ENCODE measurements at regions not wholly inside any gene's neighbourhood (a gene's known extent, or its start where the extent isn't known, plus 50 kb on each side); places are given as distances from the start of the nearest gene placed in this dataset.
"Not testable (repeated sequence)": the region's sequence is repeated elsewhere in the genome, so short reads cannot be mapped to it uniquely, and the experiment has no call there.

DNA sequence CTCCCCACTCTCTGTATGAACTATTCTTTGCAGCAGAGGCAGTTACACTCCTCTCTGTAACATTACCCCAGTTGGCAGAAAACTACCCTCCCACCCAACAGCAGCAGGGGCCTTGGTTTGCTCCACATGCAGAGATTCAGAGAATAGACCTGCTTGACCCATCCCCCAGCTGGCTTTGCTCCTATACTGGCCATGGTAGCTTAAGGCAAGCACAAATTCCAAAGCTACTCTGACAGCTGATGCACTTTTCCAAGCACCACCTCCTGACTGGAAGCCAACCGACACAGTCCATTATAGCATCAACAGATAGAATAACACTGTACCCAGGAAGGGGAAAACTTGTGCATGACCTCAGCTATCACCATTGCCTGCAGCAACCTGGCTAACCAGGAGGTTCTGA, 846.5 kb upstream of the NCAM2 start:
- no peak overlapping the region for H3K27ac ChIP-seq
- DNase-seq (ENCODE audit: low read depth, low spot score): no peak

DNA sequence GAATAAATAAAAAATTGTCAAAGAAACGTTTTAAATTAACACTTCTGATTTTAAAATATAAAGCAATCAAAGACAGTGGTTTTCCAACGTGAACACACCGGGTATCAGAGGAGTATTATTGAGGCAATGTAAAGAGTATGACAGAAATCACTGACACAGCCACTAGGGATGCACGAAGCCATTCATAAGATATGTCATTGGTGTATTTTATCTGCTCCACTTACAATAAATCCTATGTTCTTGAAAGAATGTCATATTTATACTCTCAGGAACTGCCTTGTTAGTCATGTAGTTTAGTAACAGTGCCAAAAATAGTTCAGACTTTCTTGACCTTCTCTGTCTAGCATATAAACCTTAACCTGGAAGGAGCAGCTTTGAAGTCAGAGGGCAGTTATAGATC, 835.0 kb upstream of the NCAM2 start:
- no peak overlapping the region for H3K27ac ChIP-seq
- no peak for DNase-seq (ENCODE audit: low read depth, low spot score)

DNA sequence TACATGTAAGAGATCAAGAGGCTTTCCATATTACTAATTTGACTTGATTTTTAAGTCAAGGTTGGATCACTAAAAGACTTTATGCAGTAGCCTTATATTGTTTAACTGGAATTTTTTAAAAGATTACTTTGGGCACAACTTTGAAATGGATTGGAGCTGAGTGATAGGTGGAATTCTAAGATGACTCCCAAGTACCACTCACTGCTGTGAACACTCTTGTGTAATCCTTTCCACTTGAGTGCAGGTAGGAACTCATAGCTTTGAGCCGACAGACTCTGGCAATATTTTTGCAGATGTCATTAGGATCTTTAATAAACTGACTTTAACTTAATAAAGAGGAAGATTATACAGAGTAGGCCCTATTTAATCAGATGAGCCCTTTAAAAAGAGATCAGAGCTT, 831.1 kb upstream of the NCAM2 start:
- H3K27ac ChIP-seq: no peak overlapping the region
- DNase-seq (ENCODE audit: low read depth, low spot score): no peak

DNA sequence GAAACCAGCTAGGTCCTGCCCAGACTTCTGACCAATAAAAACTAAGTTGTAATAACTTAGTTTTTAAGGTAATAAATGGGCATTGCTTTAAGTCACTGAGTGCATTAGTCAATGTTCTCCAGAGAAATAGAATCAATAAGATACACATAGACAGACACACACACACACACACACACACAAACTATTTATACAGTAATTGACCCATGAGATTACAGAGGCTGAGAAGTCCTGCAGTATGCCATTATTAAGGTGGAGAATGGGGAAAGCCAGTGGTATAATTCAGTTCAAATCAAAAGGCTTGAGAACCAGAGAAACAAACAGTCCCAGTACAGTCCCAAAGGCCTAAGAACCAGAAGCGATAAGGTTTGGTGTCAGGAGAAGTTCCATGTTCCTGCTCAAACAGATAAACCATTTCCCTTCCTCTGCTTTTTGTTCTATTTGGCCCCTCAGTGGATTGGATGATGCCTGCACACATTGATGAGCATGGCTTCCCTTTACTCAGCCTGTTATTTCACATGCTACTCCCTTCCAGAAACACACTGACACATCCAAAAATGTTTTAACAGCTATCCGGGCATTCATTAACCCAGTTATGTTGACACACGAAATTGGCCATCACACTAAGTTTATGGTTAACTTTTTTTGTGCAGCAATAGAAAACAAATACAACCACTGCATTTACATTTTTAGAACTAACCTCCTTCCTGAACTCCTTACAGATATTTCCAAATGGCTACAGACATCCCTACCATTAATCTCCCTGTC, 828.2 kb upstream of the NCAM2 start:
- no peak overlapping the region for H3K27ac ChIP-seq
- no peak for DNase-seq (ENCODE audit: low read depth, low spot score)

- H3K27ac ChIP-seq: no peak overlapping the region
- DNase-seq (ENCODE audit: low read depth, low spot score): no peak
These were observed 812.0 kb upstream of the NCAM2 start for GRCh38 chr21:20186186-20186585.

GRCh38 chr21:20187028-20187427, 811.2 kb upstream of the NCAM2 start:
- DNase-seq (ENCODE audit: low read depth, low spot score): no peak
- H3K27ac ChIP-seq: no peak overlapping the region

GRCh38 chr21:20201323-20201722, 796.9 kb upstream of the NCAM2 start:
- not testable (repeated sequence) for DNase-seq (ENCODE audit: low read depth, low spot score)

DNA sequence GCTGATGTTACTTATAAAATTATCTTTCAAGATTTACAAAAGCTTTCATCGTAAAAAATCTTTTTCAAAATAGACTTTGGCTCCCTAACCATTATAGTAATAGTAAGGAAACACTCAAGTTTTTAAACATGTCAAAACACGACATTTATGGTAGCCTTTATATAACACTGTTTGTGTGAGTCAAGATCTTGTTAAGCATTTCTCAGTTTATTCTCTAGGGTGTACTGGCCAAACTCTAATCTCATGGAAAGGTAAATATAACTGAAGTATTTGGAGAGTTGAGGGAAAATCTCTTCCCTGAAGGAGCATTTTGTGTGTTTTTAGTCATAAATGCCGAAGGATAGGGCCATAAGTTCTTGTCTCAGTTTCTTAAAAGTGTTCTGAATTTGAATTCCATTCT, 790.9 kb upstream of the NCAM2 start:
- H3K27ac ChIP-seq: no peak overlapping the region
- no peak for DNase-seq (ENCODE audit: low read depth, low spot score)

More at GRCh38 chr21:20201323-20201722, 796.9 kb upstream of the NCAM2 start:
- not testable (repeated sequence) for H3K27ac ChIP-seq

DNA sequence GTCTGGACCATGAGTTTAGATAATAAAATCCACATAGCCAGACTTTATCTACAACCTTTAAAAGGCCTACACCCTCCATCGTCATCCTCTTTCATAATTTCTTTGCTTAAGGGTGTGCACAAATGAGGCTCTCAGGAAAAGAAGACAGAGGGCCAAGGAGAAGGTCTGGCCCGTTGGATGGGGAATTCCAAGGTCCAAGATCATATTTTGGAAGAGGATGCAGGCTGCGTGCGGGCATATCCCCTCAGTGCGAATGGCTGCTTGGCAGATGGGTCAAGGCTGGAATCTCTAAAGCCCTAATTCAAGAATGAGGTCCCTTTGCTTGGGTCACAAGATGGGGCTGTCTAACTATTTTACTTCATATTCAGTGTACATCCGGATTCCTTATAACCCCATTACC, 782.2 kb upstream of the NCAM2 start:
- no peak for DNase-seq (ENCODE audit: low read depth, low spot score)
- H3K27ac ChIP-seq: no peak overlapping the region

DNA sequence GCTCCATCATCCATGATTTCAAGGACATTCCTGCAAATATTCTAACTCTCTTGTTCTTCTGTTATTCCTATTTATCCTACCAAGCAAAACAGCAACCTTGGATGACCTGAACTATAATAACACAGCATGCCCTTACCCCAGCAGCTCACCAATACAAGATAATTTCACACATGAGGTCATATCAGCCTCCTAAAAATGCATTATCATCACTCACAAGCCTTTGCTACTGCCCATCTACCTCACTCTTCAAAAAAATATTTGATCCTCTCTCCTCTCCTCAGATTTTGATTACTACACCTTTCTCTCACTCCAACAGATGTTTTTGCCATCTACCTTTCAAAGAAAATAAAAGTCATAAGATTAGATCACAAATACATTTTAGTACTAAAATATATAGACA, 777.6 kb upstream of the NCAM2 start:
- DNase-seq (ENCODE audit: low read depth, low spot score): no peak
- no peak overlapping the region for H3K27ac ChIP-seq

GRCh38 chr21:20221981-20222380, 776.2 kb upstream of the NCAM2 start:
- not testable (repeated sequence) for H3K27ac ChIP-seq; DNase-seq (ENCODE audit: low read depth, low spot score)

- not testable (repeated sequence) for DNase-seq (ENCODE audit: low read depth, low spot score); H3K27ac ChIP-seq
These were observed 761.6 kb upstream of the NCAM2 start for GRCh38 chr21:20236649-20237048.

- DNase-seq (ENCODE audit: low read depth, low spot score): no peak
- no peak overlapping the region for H3K27ac ChIP-seq
These were observed 748.8 kb upstream of the NCAM2 start for GRCh38 chr21:20249401-20249800.

DNA sequence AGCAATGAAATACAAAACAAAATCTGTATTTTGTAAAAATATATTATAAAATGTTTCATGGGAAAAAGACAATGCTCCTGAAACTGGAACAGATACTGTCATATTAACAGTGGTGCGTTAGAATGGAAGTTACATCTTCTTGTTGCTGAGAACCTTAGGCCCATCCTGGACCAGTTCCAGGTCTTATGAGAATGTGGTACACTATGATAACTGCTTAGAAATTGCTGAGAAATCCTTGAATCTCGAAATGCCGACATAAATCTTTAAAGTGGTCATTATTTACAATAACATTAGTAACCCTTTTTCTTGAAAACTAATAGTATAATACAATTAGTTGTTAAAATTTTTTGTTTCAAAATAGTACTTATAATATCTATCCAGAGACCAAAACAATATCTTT, 747.9 kb upstream of the NCAM2 start:
- H3K27ac ChIP-seq: no peak overlapping the region
- no peak for DNase-seq (ENCODE audit: low read depth, low spot score)

- no peak for DNase-seq (ENCODE audit: low read depth, low spot score)
- H3K27ac ChIP-seq: no peak overlapping the region
These were observed 744.9 kb upstream of the NCAM2 start for GRCh38 chr21:20253261-20253660.

- H3K27ac ChIP-seq: no peak overlapping the region
- DNase-seq (ENCODE audit: low read depth, low spot score): no peak
These were observed 743.2 kb upstream of the NCAM2 start for GRCh38 chr21:20254964-20255363.

DNA sequence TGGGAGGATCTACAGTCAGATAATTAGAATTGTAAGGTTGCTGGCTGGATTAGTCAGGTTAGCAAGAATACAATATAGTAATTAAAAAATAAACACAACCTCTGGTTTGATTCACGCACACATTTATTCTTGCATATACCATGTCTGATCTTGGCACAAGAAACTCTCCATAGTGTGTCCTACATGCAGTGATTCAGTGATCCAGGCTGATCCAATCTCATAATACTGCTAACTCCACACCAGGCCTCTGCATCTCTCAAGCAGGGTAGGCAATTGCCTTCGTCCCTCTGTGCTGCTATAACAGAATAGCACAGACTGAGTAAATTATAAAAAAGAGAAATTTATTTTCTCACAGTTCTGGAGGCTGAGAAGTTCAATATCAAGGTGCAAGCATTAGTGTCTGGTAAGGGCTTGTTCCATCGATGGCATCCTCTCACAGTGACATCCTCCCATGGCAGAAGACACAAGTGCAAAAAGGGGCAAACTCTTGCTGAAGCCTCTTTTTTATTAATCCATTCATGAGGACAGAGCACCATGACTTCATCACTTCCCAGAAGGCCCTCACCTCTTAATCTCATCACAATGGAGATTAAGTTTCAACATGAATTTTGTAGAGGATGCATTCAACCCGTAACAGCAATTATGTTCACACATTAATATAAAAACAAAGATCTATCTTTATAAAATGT, 741.0 kb upstream of the NCAM2 start:
- no peak overlapping the region for H3K27ac ChIP-seq
- DNase-seq (ENCODE audit: low read depth, low spot score): no peak

GRCh38 chr21:20258542-20258941, 739.7 kb upstream of the NCAM2 start:
- H3K27ac ChIP-seq: no peak overlapping the region
- no peak for DNase-seq (ENCODE audit: low read depth, low spot score)

DNA sequence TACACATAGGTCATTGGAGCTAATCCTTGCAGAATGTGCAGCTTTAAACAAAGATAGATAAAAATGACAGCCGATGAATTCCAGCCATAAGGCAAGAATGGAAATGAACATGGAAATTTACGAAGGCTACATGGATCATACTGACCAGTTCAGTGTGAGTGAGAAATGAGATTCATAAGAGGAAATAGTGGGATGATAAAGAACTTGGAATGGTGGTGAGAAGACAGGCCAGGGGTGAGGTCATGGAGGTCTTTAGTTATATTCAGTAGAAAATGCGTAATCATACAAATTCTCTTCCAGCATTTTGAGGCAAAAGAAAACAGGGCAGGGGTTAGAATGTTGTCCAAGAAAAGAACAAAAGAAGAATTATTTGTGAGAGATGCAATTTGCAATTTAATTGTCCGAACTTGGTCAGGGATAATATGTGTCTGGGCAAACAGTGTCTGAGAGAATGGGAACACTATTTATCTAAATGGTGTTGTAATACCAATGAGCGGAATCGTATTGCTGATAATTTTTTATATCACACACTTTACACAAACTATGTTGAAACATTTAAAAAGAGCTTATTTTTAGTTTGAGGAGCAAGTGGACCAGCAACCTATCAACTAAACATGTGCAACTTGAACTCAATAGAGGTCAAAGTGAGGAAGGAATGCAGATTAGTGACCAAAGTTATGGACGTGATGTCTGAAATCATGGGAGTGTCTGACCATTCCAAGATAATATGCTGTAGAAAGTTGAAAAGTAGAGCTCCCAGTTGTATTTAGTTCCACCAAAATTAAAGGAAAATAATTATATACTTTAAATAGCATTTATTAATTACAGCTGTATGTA, 739.0 kb upstream of the NCAM2 start:
- no peak for DNase-seq (ENCODE audit: low read depth, low spot score)
- no peak overlapping the region for H3K27ac ChIP-seq

GRCh38 chr21:20260124-20260523, 738.1 kb upstream of the NCAM2 start:
- H3K27ac ChIP-seq: no peak overlapping the region
- DNase-seq (ENCODE audit: low read depth, low spot score): no peak

DNA sequence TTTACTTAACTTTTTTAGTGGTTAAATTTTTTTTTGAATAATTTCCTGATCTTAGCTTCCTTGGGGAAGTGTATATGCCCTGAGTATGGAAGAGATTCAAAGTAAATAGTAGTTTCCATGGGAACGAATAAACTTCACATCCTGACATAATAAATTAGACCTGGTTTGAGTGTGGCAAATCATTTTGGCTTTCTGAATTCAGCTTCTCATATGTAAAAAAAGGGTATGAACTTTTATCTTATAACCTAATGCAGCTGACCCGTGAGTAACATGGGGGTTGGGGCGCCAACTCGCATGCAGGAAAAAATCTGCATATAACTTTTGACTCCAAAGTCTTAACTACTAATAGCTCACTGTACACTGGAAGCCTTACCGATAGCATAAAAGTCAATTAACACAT, 736.8 kb upstream of the NCAM2 start:
- H3K27ac ChIP-seq: no peak overlapping the region
- DNase-seq (ENCODE audit: low read depth, low spot score): no peak

Data from epithelial cell of prostate (primary cell).